HCT116 (cell line): ENCODE measurements at regions not wholly inside any gene's neighbourhood (a gene's known extent, or its start where the extent isn't known, plus 50 kb on each side); places are given as distances from the start of the nearest gene placed in this dataset.
A peak's percentile ranks its signal among the peaks of the same experiment; 100 is the strongest.
"Not testable (repeated sequence)": the region's sequence is repeated elsewhere in the genome, so short reads cannot be mapped to it uniquely, and the experiment has no call there.

Experiments used
- ATAC-seq: fragments of 200-7000 bp; cut with Tn5 transposase; 2 replicates; pipeline ENCODE4 v1.9.1; 2020; ENCODE audit warnings: mild to moderate bottlenecking, moderate library complexity
- BruUV-seq: library from RNA; stranded (reverse); fragments of 400-500 nt; replicated peaks from 2 replicates; lab custom pipeline; 2021; lab: Mats Ljungman, UMichigan
- CTCF ChIA-PET: fragments of 300-600 bp; sonication (Branson Sonifier 250); formaldehyde crosslinking; loops from one replicate; lab custom pipeline; 2021; ENCODE audit warnings: antibody characterized with exemption; lab: Charles Lee
- POLR2A ChIA-PET: fragments of 300-600, 350-600 bp; sonication (Branson Sonifier 250); formaldehyde crosslinking; loops from one replicate; lab custom pipeline; 2021; ENCODE audit warnings: antibody characterized with exemption; lab: Charles Lee
- RAD21 ChIA-PET, 2 experiments: fragments of 300-600 bp; sonication (Branson Sonifier 250); formaldehyde crosslinking; loops; one replicate each; lab custom pipeline; 2023; ENCODE audit warnings: low total read pairs in 2 of 2; ENCODE audit not compliant: uncharacterized antibody in 2 of 2, unreplicated experiment in 2 of 2, low non-redundant PET in 1 of 2; lab: Charles Lee
- DNase-seq: peaks from one replicate; pipeline ENCODE4 v3.0.0-alpha.2; 2010; ENCODE audit warnings: low read depth, low spot score
- H2AFZ ChIP-seq: fragments of 200-600 bp; shearing (Covaris generic), sonication (generic); 2 replicates; pipeline ENCODE4 v1.6.1; 2017; ENCODE audit warnings: low read depth, mixed run types, mixed read lengths, antibody characterized with exemption, low read length; ENCODE audit not compliant: poor library complexity, severe bottlenecking
- H3K27ac ChIP-seq: 2 replicates; pipeline ENCODE4 v1.5.1; 2012; ENCODE audit warnings: low read depth, low read length
- H3K27me3 ChIP-seq: fragments of 200-600 bp; sonication (generic); 2 replicates; pipeline ENCODE4 v1.6.1; 2016; ENCODE audit warnings: mixed run types, low read length, mixed read lengths; ENCODE audit not compliant: insufficient read depth
- H3K36me3 ChIP-seq, 2 experiments: fragments of 200-500 bp in 1 of 2; fragments of 200-600 bp in 1 of 2; sonication (Bioruptor generic) in 1 of 2; sonication (generic) in 1 of 2; 2 replicates each; pipeline versions ENCODE4 v1.5.1 to v1.6.1; 2014 to 2016; ENCODE audit warnings: low read length in 2 of 2, inconsistent platforms in 1 of 2, mixed read lengths in 1 of 2, mixed run types in 1 of 2; ENCODE audit not compliant: insufficient read depth in 2 of 2, control insufficient read depth in 1 of 2
- H3K4me1 ChIP-seq, 2 experiments: fragments of 200-600 bp in 1 of 2; sonication (generic) in 1 of 2; 2 replicates each; pipeline versions ENCODE4 v1.5.1 to v1.6.1; 2012 to 2017; ENCODE audit warnings: low read length in 2 of 2, inconsistent platforms in 1 of 2, mild to moderate bottlenecking in 1 of 2, mixed read lengths in 1 of 2, mixed run types in 1 of 2, moderate library complexity in 1 of 2; ENCODE audit not compliant: insufficient read depth in 2 of 2, control insufficient read depth in 1 of 2
- H3K4me2 ChIP-seq: fragments of 200-600 bp; sonication (generic); 2 replicates; pipeline ENCODE4 v1.6.1; 2017; ENCODE audit warnings: mixed run types, low read length, mixed read lengths
- H3K4me3 ChIP-seq, 2 experiments: fragments of 200-600 bp in 1 of 2; sonication (generic) in 1 of 2; replicated peaks in 1 of 2; 2 replicates each; pipeline ENCODE4 v1.5.1; 2011 to 2016; ENCODE audit warnings: low read length in 2 of 2, control low read depth in 1 of 2, low read depth in 1 of 2, mild to moderate bottlenecking in 1 of 2, mixed read lengths in 1 of 2, mixed run types in 1 of 2
- H3K79me2 ChIP-seq: fragments of 200-600 bp; sonication (generic); 2 replicates; pipeline ENCODE4 v1.6.1; 2017; ENCODE audit warnings: mild to moderate bottlenecking, mixed run types, low read length, moderate library complexity, mixed read lengths; ENCODE audit not compliant: insufficient read depth
- H3K9ac ChIP-seq: fragments of 200-600 bp; sonication (generic); 2 replicates; pipeline ENCODE4 v1.6.1; 2016; ENCODE audit warnings: low read length, mixed read lengths
- H3K9me2 ChIP-seq: fragments of 200-600 bp; sonication (generic), shearing (Covaris generic); 2 replicates; pipeline ENCODE4 v1.6.1; 2017; ENCODE audit warnings: mixed run types, mild to moderate bottlenecking, moderate library complexity; ENCODE audit not compliant: insufficient read depth
- H3K9me3 ChIP-seq, 2 experiments: fragments of 200-500 bp in 1 of 2; fragments of 200-600 bp in 1 of 2; sonication (Bioruptor generic) in 1 of 2; sonication (generic) in 1 of 2; 2 replicates each; pipeline ENCODE4 v1.6.1; 2014 to 2017; ENCODE audit warnings: low read length in 2 of 2, mixed read lengths in 2 of 2, inconsistent platforms in 1 of 2, low read depth in 1 of 2, mild to moderate bottlenecking in 1 of 2, mixed run types in 1 of 2, moderate library complexity in 1 of 2; ENCODE audit not compliant: control insufficient read depth in 1 of 2, insufficient read depth in 1 of 2
- H4K20me1 ChIP-seq: fragments of 200-600 bp; sonication (generic), shearing (Covaris generic); 2 replicates; pipeline ENCODE4 v1.6.1; 2017; ENCODE audit warnings: mixed run types, mild to moderate bottlenecking, moderate library complexity; ENCODE audit not compliant: insufficient read depth
- intact Hi-C: fragments of 100-400 bp; cut with micrococcal nuclease; formaldehyde crosslinking; loops from 2 replicates; pipeline ENCODE4 v1.10.0; 2022

DNA sequence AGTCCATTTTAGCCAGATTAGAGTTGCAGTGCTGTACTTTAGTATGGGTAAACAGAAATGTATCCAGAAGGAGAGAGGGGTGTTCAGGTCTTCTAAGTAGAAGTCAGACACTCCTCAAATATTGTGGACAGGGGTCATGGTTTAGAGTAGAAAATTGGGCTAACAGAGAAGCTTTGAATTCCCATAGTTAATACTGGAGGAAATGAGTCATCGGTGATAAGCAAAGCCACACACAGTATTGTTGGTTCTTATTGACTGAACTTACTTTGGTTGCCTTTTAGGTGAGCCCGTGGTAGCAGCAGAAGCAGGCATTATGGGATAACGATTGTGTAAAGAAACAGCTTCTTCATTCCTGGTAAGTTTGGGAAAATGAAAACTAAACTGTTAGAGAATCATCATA, 66.7 kb upstream of the ERV3-1 start:
- peak; percentile 67 for ATAC-seq
- H3K36me3 ChIP-seq, H3K9me3 ChIP-seq, DNase-seq, BruUV-seq, H3K9me2 ChIP-seq, POLR2A ChIA-PET, H3K27ac ChIP-seq, H3K79me2 ChIP-seq, H4K20me1 ChIP-seq, CTCF ChIA-PET, H3K9ac ChIP-seq, H3K4me1 ChIP-seq, intact Hi-C loops, H3K4me2 ChIP-seq, H3K4me3 ChIP-seq, H3K27me3 ChIP-seq, H2AFZ ChIP-seq, RAD21 ChIA-PET: not testable (repeated sequence)

GRCh38 chr7:65071854-65072431, 65.5 kb upstream of the ERV3-1 start:
- H3K9ac ChIP-seq, ATAC-seq, H3K27me3 ChIP-seq, RAD21 ChIA-PET, H3K79me2 ChIP-seq, H3K4me2 ChIP-seq, H4K20me1 ChIP-seq, intact Hi-C loops, POLR2A ChIA-PET, DNase-seq, H3K9me3 ChIP-seq, CTCF ChIA-PET, H3K9me2 ChIP-seq, H3K36me3 ChIP-seq, H3K4me1 ChIP-seq, H2AFZ ChIP-seq, BruUV-seq, H3K27ac ChIP-seq, H3K4me3 ChIP-seq: not testable (repeated sequence)

DNA sequence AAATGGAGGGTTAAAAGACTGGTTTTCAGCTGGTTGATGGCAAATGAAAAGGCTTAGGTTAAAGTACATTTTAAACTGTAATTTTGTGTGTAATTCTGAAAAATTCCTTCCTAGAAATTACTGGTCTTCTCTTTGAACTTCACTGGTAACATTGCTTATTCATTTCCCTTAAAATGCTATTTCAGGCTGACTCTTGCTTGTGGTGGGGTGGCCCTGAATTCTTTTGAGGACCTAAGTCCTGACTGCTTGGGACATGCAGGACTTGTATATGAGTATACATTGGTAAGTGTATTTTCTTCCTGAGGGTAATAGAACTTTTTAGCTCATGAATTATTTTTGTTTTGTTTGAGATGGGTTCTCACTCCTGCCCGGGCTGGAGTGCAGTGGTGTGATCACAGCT, 63.0 kb upstream of the ERV3-1 start:
- ATAC-seq, H3K4me2 ChIP-seq, POLR2A ChIA-PET, H3K4me3 ChIP-seq, RAD21 ChIA-PET, BruUV-seq, H3K9me2 ChIP-seq, H3K27ac ChIP-seq, H3K36me3 ChIP-seq, H2AFZ ChIP-seq, H3K9ac ChIP-seq, DNase-seq, H3K79me2 ChIP-seq, CTCF ChIA-PET, H3K27me3 ChIP-seq, H3K4me1 ChIP-seq, H4K20me1 ChIP-seq, H3K9me3 ChIP-seq: not testable (repeated sequence)
- intact Hi-C loops: loop anchor here (10.0 kb wide), 1 partner anchor 685 kb away; no protein-coding TSS in a partner anchor

DNA sequence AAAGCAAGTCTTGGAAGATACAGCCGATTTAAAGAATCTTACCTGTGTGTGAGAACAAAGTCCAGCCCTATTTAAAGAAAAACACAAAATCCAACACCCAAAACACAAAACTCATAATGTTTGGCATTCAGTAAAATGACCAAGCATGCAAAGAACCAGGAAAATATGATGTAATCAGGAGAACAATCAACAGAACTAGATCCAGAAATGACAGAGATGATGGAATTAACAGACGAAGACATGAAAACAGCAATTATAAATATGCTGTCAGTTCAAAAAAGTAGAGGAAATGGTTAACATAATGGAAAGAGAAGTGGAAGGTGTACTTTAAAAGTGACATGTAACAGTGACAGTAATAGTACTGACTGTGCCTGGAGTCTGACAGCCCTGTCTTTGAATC, 56.1 kb upstream of the ERV3-1 start:
- BruUV-seq, H3K9ac ChIP-seq, H3K27ac ChIP-seq, DNase-seq, H3K36me3 ChIP-seq, H3K9me3 ChIP-seq, POLR2A ChIA-PET, H2AFZ ChIP-seq, H3K4me2 ChIP-seq, ATAC-seq, H3K27me3 ChIP-seq, H4K20me1 ChIP-seq, H3K79me2 ChIP-seq, H3K9me2 ChIP-seq, RAD21 ChIA-PET, H3K4me1 ChIP-seq, CTCF ChIA-PET, H3K4me3 ChIP-seq: not testable (repeated sequence)
- intact Hi-C loops: loop anchor here (10.0 kb wide), 1 partner anchor 692 kb away; no protein-coding TSS in a partner anchor
